H9 (cell line): ENCODE measurements at regions not wholly inside any gene's neighbourhood (a gene's known extent, or its start where the extent isn't known, plus 50 kb on each side); places are given as distances from the start of the nearest gene placed in this dataset.

ENCODE experiments used
- DNase-seq: peaks from one replicate; pipeline ENCODE4 v3.0.0-alpha.2; 2017
- H2AFZ ChIP-seq: one replicate; pipeline ENCODE4 v1.6.1; 2013; ENCODE audit warnings: mild to moderate bottlenecking, low read length, control low read depth, moderate library complexity
- H2AK5ac ChIP-seq: 2 replicates; pipeline ENCODE4 v1.6.1; 2013; ENCODE audit warnings: low read length, control low read depth, mixed read lengths; ENCODE audit not compliant: insufficient read length
- H2BK120ac ChIP-seq: one replicate; pipeline ENCODE4 v1.6.1; 2013; ENCODE audit warnings: low read depth, mild to moderate bottlenecking, low read length, control low read depth, inconsistent platforms; ENCODE audit not compliant: poor library complexity, severe bottlenecking
- H2BK12ac ChIP-seq: 2 replicates; pipeline ENCODE4 v1.6.1; 2013; ENCODE audit warnings: low read length, control low read depth, mixed read lengths, low read depth; ENCODE audit not compliant: insufficient read length
- H2BK15ac ChIP-seq: 2 replicates; pipeline ENCODE4 v1.6.1; 2013; ENCODE audit warnings: low read depth, low read length, control low read depth
- H2BK20ac ChIP-seq: one replicate; pipeline ENCODE4 v1.6.1; 2013; ENCODE audit warnings: low read depth, mild to moderate bottlenecking, low read length, control low read depth, inconsistent platforms; ENCODE audit not compliant: poor library complexity, severe bottlenecking
- H2BK5ac ChIP-seq: 2 replicates; pipeline ENCODE4 v1.6.1; 2013; ENCODE audit warnings: low read length, control low read depth, mixed read lengths; ENCODE audit not compliant: insufficient read length
- H3K14ac ChIP-seq: 2 replicates; pipeline ENCODE4 v1.6.1; 2013; ENCODE audit warnings: low read length, control low read depth; ENCODE audit not compliant: insufficient read depth
- H3K18ac ChIP-seq: 2 replicates; pipeline ENCODE4 v1.6.1; 2013; ENCODE audit warnings: low read depth, mild to moderate bottlenecking, mixed read lengths, low read length, control low read depth; ENCODE audit not compliant: insufficient read length
- H3K23ac ChIP-seq: 2 replicates; pipeline ENCODE4 v1.6.1; 2013; ENCODE audit warnings: low read length, control low read depth, mixed read lengths, low read depth; ENCODE audit not compliant: insufficient read length
- H3K23me2 ChIP-seq: 2 replicates; pipeline ENCODE4 v1.6.1; 2013; ENCODE audit warnings: low read depth, mild to moderate bottlenecking, mixed read lengths, low read length, control low read depth; ENCODE audit not compliant: insufficient read length, poor library complexity, severe bottlenecking
- H3K27ac ChIP-seq: 2 replicates; pipeline ENCODE4 v1.5.1; 2013; ENCODE audit warnings: low read length, control low read depth, mixed read lengths, low read depth; ENCODE audit not compliant: insufficient read length
- H3K27me3 ChIP-seq: 2 replicates; pipeline ENCODE4 v1.6.1; 2013; ENCODE audit warnings: low read length, control low read depth, inconsistent platforms; ENCODE audit not compliant: insufficient read depth
- H3K4ac ChIP-seq: 2 replicates; pipeline ENCODE4 v1.6.1; 2013; ENCODE audit warnings: low read depth, mild to moderate bottlenecking, control low read depth, inconsistent platforms, low read length, moderate library complexity
- H3K4me1 ChIP-seq: 2 replicates; pipeline ENCODE4 v1.6.1; 2013; ENCODE audit warnings: low read length, control low read depth, inconsistent platforms; ENCODE audit not compliant: insufficient read depth
- H3K4me2 ChIP-seq: 2 replicates; pipeline ENCODE4 v1.6.1; 2013; ENCODE audit warnings: low read length, control low read depth, mixed read lengths; ENCODE audit not compliant: insufficient read length, insufficient read depth
- H3K56ac ChIP-seq: 2 replicates; pipeline ENCODE4 v1.6.1; 2013; ENCODE audit warnings: low read depth, mild to moderate bottlenecking, mixed read lengths, low read length, control low read depth; ENCODE audit not compliant: insufficient read length
- H3K79me1 ChIP-seq: 2 replicates; pipeline ENCODE4 v1.6.1; 2013; ENCODE audit warnings: low read depth, mild to moderate bottlenecking, moderate library complexity, low read length, control low read depth, inconsistent platforms; ENCODE audit not compliant: insufficient read depth, poor library complexity, severe bottlenecking
- H3K79me2 ChIP-seq: 2 replicates; pipeline ENCODE4 v1.6.1; 2013; ENCODE audit warnings: low read length, control low read depth, inconsistent platforms; ENCODE audit not compliant: insufficient read depth
- H3K9ac ChIP-seq: 2 replicates; pipeline ENCODE4 v1.6.1; 2013; ENCODE audit warnings: low read length, control low read depth, mixed read lengths; ENCODE audit not compliant: insufficient read length; ENCODE audit errors: extremely low read depth
- H3K9me3 ChIP-seq: one replicate; pipeline ENCODE4 v1.6.1; 2013; ENCODE audit warnings: low read depth, low read length, inconsistent platforms; ENCODE audit not compliant: control insufficient read depth
- H3T11ph ChIP-seq: one replicate; pipeline ENCODE4 v1.6.1; 2013; ENCODE audit warnings: mild to moderate bottlenecking, low read length, control low read depth, inconsistent platforms
- H4K20me1 ChIP-seq: one replicate; pipeline ENCODE4 v1.6.1; 2013; ENCODE audit not compliant: control insufficient read depth, insufficient read length, insufficient read depth
- H4K5ac ChIP-seq: 2 replicates; pipeline ENCODE4 v1.6.1; 2013; ENCODE audit warnings: low read depth, mild to moderate bottlenecking, mixed read lengths, low read length, control low read depth; ENCODE audit not compliant: insufficient read length
- H4K8ac ChIP-seq: replicated peaks from 2 replicates; pipeline ENCODE4 v1.6.1; 2013; ENCODE audit warnings: low read length, control low read depth, mixed read lengths, low read depth; ENCODE audit not compliant: insufficient read length
- H4K91ac ChIP-seq: 2 replicates; pipeline ENCODE4 v1.6.1; 2013; ENCODE audit warnings: low read depth, mild to moderate bottlenecking, moderate library complexity, mixed read lengths, low read length, control low read depth; ENCODE audit not compliant: insufficient read length
- H3K27ac Mint-ChIP-seq, 3 experiments: 2 replicates in 2 of 3; 3 replicates in 1 of 3; pipeline ENCODE4 v1.8.0; 2020 to 2021; ENCODE audit warnings: mixed read lengths in 3 of 3, mild to moderate bottlenecking in 1 of 3, moderate library complexity in 1 of 3
- H3K27me3 Mint-ChIP-seq: 2 replicates; pipeline ENCODE4 v1.8.0; 2021; ENCODE audit warnings: low read depth, mild to moderate bottlenecking, moderate library complexity, mixed read lengths
- H3K36me3 Mint-ChIP-seq, 3 experiments: 2 replicates in 2 of 3; 3 replicates in 1 of 3; pipeline ENCODE4 v1.8.0; 2020 to 2021; ENCODE audit warnings: low read depth in 3 of 3, mixed read lengths in 3 of 3; ENCODE audit not compliant: insufficient read depth in 1 of 3
- H3K4me1 Mint-ChIP-seq, 2 experiments: 2 replicates each; pipeline ENCODE4 v1.8.0; 2020; ENCODE audit warnings: mixed read lengths in 2 of 2
- H3K4me3 Mint-ChIP-seq, 2 experiments: 2 replicates in 1 of 2; 3 replicates in 1 of 2; pipeline ENCODE4 v1.8.0; 2020 to 2021; ENCODE audit warnings: mild to moderate bottlenecking in 2 of 2, mixed read lengths in 2 of 2, moderate library complexity in 1 of 2
- H3K9me3 Mint-ChIP-seq, 2 experiments: 2 replicates in 1 of 2; 3 replicates in 1 of 2; pipeline ENCODE4 v1.8.0; 2020; ENCODE audit warnings: mild to moderate bottlenecking in 2 of 2, mixed read lengths in 2 of 2, moderate library complexity in 1 of 2
- WGBS: extraction: QIAGEN DNeasy Blood & Tissue Kit; methylation state at CpG from one replicate; pipeline ENCODE4 v1.1.7; 2013; ENCODE audit warnings: missing lambda C conversion rate, low lambda C conversion rate, mixed read lengths; ENCODE audit not compliant: insufficient read length; ENCODE audit errors: extremely low coverage; 5-methylcytosine and 5-hydroxymethylcytosine counted together
- TF ChIP-seq, protein P1 (sequence below): fragments of 200-600 bp; sonication (generic); conservative IDR thresholded peaks from 3 replicates; pipeline ENCODE4 v1.8.0; 2021; ENCODE audit warnings: antibody characterized with exemption, mild to moderate bottlenecking

DNA sequence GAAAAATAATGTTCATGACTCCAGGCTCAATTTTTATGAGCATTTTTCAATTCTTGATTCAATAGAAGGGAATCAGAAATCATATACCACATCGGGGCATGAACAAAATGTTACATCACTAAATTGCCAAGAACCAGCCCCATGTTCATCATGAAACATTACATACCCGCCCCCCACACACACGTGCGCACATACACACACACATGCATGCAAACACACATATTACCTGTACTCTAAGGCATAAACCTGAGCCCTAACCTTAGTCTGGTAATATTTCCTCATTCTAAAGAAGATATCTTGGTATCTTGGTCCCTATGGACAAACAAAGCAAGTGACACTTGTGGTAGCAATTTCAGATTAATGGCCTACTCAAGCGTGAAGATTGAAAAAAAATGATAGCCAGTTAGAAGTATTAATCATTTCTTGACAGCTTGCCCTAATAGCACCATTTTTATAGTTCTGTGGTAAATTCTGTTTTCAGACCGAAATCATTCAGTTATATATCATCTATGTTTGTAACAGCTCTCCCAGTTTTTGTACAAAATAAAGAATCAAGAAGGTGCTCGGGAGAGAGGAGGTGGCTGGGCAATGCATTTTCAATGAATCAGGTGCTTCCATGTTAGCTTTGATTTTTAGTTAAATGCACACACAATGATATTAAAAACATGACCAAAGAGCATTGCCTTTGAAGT, 95.4 kb upstream of the DOK5 start:
- peaks cover 0 to 3% of the 10 kb centered on the region in 2 experiments; a peak in 3 of 5 replicates for H3K9me3 Mint-ChIP-seq
- H3K27ac Mint-ChIP-seq, result no peak overlapping the region
- Histone ChIP-seq H3K27me3 (no peaks in the 10 kb centered on the region), H2BK120ac (no peak overlapping the region), H3K9ac (no peak overlapping the region), H4K8ac (no peak overlapping the region), H4K91ac (no peak overlapping the region), H3K18ac (no peak overlapping the region), H3K27ac (no peak overlapping the region), H2AK5ac (no peak overlapping the region), H4K20me1 (no peaks in the 10 kb centered on the region), H3K4me2 (no peak overlapping the region), H3K79me1 (no peaks in the 10 kb centered on the region), H2BK5ac (no peak overlapping the region), H3K4me1 (peaks cover 6% of the 10 kb centered on the region), H3K79me2 (no peaks in the 10 kb centered on the region), H2BK12ac (no peak overlapping the region), H3K4ac (no peak overlapping the region), H3K56ac (no peak overlapping the region), H3K9me3 (no peaks in the 10 kb centered on the region), H3K23me2 (no peaks in the 10 kb centered on the region), H3K23ac (no peak overlapping the region), H2BK20ac (no peak overlapping the region), H2BK15ac (no peak overlapping the region), H4K5ac (no peak overlapping the region), H3T11ph (no peak overlapping the region), H2AFZ (no peak overlapping the region), H3K14ac (no peak overlapping the region)
- no peak overlapping the region for H3K4me3 Mint-ChIP-seq
- peaks cover 13 to 15% of the 10 kb centered on the region in 2 experiments for H3K4me1 Mint-ChIP-seq
- H3K27me3 Mint-ChIP-seq, result no peaks in the 10 kb centered on the region
- WGBS, result no CpG with 5 or more reads among the region's 7 CpGs
- DNase-seq, result no peak
- no peaks in the 10 kb centered on the region for H3K36me3 Mint-ChIP-seq
- TF ChIP-seq, protein P1, sequence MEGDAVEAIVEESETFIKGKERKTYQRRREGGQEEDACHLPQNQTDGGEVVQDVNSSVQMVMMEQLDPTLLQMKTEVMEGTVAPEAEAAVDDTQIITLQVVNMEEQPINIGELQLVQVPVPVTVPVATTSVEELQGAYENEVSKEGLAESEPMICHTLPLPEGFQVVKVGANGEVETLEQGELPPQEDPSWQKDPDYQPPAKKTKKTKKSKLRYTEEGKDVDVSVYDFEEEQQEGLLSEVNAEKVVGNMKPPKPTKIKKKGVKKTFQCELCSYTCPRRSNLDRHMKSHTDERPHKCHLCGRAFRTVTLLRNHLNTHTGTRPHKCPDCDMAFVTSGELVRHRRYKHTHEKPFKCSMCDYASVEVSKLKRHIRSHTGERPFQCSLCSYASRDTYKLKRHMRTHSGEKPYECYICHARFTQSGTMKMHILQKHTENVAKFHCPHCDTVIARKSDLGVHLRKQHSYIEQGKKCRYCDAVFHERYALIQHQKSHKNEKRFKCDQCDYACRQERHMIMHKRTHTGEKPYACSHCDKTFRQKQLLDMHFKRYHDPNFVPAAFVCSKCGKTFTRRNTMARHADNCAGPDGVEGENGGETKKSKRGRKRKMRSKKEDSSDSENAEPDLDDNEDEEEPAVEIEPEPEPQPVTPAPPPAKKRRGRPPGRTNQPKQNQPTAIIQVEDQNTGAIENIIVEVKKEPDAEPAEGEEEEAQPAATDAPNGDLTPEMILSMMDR, result no peak
